Hematopoietic multipotent progenitor cell treated with erythropoietin and hydrocortisone succinate and interleukin-3 and kit ligand, for 17 days (in vitro differentiated cells): ENCODE measurements at regions not wholly inside any gene's neighbourhood (a gene's known extent, or its start where the extent isn't known, plus 50 kb on each side); places are given as distances from the start of the nearest gene placed in this dataset.

ENCODE experiments used
- DNase-seq: peaks from one replicate; pipeline ENCODE4 v3.0.0-alpha.2; 2015; ENCODE audit warnings: low spot score

DNA sequence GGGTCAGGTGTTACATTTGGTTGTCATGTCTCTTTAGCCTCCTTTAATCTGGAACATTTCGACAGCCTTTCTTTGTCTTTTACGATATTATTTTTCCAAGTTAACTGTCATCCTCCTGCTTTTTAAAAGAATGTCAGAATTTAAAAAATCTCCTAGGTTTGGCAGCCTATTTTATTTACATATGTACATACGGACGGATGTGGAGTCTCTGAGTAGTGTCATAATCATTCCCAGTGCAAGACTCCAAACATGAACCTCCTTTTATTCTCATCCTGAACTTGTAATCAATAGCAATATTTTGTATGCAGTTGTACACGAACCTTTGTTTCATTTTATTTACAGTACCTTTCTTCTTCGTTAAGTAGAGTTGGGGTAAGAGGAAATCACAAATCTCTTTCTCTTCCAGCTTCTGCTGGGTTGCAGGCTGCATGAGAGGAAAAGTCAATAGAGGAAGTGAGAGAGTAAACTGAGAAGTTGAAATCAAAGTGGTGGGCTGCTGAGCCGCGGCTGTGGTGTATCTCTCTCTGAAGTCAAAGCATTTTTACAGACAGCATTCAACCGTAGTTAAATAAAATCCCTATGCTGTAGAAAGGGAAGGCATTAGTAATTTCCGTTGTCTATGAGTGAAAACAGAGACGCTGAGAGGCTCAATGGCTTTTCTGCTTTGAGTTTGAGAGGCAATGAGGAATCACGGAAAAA is 53.9 kb upstream of the RPS6KA3 start:
- no peak for DNase-seq

DNA sequence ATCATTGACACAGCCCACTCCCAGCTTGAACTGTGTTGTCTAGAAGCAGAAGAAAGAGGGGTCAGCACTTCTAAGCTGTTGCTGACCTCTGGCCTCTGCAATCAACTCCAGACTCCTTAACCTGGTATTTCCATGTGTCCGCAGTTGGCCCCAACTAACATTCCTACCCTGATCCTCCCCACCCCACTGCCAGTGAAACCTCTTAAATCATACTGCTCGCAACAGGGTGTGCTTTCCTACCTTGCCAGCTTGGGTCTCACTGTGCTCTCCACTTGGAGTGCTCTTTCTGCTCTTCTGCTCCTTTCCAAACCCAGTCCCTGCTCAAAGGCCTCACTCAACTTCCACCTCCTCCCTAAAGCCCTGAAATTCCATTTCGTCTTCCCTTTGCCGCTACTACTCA is 52.3 kb upstream of the RPS6KA3 start:
- no peak for DNase-seq

DNA sequence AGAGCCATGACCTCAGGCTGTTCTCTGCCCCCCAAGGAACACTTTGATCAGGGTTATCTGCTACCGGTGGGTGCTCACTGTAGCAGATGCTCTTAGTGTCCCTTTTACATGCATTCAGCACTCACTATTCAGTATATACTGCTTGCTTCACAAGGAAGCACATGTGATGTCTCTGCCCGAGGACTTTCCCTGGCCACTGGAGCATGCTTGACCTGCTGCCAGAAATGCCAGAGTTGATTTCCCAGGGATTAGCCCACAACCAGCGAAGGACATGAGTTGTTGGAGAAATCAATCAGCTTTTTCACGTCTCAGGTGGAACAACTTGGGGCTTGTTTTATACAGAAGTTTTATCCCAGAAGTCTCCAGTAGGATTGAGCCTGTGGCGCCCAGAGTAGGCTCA is 51.2 kb upstream of the RPS6KA3 start:
- DNase-seq: no peak
